Femur (tissue), 1 donor: ENCODE measurements at regions not wholly inside any gene's neighbourhood (a gene's known extent, or its start where the extent isn't known, plus 50 kb on each side); places are given as distances from the start of the nearest gene placed in this dataset.
"Not testable (repeated sequence)": the region's sequence is repeated elsewhere in the genome, so short reads cannot be mapped to it uniquely, and the experiment has no call there.

Experiments
- DNase-seq: peaks from one replicate; pipeline ENCODE4 v3.0.0-alpha.2; 2017

DNA sequence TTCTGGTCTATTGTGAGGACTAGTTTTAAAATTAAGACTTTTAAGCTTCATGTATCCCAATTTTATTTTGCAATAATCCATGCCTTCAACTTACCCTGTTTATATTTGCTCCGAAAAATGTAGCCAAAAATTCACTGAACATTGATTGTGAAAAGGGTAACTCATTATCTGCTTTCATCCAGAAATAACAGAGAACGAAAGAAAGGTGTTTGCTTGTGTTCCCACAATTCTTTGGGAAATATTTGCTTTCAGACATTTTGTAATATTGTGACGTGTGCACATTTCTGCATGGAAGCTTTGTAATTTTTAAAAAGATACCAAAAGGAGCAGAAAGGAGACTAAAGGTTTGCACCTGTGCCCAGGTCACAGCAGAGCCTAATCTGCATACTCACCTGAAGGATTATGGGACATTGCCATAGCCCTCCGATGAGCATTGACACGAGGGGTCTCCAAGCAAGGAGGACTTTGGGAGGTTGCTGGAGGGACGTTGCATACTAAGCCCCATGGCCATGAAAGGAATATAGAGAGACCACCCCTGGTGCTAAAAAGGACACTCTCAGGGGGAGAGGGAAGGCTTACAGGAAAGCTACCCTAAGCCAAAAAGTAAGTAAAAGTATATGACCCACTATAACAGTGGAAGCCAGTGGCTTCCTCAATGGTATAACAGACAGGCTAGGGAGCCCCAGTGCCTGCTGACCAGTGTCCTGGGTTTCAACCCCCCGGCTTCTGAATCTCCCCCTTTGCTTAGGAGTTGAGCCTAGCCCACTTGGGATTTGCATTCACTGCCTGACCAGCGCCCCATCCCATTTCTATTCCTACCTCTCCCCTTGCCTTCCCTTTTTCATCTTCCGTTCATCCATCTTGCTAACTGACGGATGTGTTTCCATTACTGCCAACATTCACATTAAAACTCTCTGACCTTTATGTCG is 148.6 kb upstream of the ZC3H12A start:
- DNase-seq = no peak

DNA sequence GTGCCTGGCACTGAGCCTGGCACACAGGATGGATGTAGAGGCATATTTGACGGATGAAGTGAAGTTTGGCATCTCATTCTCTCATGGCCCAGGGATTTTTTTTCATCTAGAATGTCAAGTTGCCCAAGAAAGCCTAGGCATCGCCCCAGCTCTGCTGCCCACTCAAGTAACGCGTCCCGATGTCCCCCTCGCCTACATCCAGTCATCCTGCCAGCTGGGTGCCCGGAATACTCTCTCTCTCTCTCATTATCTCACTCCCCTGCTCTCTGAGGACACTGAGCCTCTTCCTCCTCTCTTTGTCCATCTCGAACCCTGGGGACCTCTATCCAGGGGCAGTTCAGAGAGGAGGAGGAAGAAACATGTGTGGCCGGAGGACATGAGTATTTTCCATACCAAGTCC is 142.3 kb upstream of the ZC3H12A start:
- DNase-seq = no peak

DNA sequence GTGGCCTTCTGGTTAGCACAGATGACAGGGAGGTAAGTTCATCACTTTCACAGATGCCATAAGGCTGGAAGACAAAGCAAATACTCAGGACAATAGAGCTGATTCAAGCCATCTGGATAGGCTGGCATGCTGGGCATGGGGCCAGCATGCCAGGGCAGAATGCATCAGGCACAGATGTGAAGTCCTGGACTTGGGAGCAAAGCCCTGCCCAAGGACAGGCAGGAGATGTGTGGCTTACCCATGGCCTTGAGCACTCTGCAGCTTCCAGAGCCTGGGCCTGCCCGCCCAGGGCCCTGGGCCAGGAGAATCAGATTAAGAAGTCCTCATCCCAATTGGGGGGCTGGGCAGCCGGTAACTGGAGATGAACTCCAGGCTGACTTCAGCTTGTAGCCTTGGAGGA is 135.7 kb upstream of the ZC3H12A start:
- no peak for DNase-seq

DNA sequence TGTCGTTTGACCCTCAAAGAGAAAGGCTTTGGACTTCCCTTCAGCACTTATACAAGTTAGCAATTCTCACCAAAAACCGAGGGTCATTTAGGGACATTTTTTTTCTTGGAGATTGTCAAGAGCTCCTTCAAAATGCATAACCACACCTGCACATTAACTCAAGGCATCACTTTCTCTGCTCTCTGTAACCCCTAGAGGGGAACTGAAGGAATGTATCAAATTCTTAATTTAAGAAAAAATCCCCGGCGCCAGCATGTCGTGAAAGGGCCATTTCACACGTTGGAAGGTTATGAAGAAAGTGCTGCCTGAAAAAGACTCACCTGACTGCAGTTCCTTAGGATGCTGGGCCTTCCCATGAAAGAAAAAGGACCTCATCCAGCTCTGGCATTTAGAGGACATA is 131.6 kb upstream of the ZC3H12A start:
- DNase-seq = no peak

DNA sequence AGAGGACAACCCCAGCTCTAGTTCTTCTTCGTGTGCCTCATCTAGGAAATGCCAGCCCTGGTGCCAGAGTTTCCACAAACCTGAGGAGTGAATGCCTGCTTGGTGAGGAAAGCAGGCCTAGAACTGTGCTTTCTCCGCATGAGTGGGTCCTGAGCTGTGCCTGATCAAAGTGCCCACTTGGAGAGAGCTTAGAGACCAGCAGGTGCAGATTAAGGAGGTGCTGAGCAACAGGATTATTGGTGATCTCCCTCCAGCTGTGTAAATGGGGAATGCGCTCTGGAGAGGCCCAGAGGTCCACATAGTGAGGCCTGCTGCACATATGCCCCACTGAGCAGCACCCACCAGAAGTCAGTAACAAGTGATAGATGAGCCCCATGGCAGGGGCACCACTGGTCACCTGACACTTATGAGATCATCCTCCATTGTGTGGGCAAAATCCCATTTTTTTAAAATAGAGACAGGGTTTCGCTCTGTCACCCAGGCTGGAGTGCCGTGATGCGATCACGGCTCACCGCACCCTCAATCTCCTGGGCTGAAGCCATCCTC is 127.2 kb upstream of the ZC3H12A start:
- no peak for DNase-seq

DNA sequence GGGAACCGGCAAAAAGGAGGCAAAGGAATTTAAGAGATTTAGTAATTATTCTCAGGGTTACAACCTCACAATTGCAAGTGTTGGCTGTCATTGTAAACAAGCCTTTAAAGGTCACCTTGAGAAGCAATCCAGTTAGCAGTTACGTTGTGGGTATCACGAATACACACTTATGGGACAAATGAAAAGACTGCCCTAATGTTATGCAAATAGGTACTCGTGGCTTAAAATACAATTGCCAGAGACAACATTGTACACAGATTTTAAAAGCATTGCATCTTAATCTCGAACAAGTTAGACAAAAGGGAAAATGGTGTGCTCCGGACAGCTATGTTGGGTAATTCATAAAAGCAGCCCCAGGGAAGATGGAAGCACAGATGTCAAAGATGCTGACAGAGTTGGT is 120.5 kb upstream of the ZC3H12A start:
- DNase-seq = no peak

DNA sequence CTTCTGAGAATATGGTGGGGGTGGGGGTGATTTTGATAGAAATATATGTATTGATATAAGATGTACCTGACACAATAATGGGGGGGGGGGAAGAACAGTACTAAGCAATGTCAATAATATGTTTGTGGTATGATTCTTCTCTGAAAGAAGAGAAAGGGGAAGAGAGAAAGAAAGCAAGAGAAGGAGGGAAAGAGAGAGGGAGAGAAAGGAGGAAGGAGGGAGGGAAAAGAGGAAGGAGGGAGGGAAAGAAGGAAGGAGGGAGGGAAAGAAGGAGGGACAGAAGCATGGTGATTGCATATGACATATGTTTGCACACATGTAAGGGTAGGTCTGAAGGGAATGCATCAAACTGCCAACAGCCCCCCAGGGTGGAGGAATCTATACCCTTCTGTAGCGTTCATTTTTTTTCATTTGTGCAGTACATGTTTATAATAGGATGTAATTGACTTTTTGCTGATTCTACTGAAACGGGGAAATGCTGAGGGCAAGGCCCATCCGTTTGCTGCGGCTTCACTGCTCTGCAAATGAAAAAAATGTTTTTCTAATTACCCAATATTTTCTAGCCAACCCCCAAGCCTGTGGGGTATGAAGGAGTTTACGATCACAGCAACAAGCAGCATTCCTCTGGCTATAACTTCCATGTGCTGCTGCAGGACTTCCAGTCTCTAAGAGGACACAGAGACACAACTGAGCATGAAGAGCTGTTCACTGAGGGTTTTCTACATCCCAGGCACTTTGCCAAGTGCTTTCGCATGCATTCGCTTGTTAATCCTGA is 119.3 kb upstream of the ZC3H12A start:
- DNase-seq = no peak

DNA sequence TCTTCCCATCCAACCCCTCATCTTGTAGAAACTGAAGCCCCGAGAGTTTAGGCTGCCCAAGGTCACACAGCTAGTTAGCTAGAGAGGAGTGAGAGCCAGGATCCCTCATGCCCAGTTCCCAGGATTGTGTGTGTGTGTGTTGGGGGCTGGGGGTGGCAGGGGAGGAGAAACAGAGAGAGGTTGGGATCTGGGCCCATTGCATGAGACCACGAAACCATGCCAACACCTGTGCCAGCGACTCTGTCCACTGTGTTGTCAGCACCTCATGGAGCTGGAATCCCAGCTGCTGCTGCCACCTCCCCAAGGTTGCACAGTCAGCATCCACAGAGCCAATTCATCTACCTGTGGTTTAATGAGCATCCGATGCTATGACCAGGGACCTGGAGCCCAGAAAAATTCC is 115.4 kb upstream of the ZC3H12A start:
- DNase-seq = no peak

DNA sequence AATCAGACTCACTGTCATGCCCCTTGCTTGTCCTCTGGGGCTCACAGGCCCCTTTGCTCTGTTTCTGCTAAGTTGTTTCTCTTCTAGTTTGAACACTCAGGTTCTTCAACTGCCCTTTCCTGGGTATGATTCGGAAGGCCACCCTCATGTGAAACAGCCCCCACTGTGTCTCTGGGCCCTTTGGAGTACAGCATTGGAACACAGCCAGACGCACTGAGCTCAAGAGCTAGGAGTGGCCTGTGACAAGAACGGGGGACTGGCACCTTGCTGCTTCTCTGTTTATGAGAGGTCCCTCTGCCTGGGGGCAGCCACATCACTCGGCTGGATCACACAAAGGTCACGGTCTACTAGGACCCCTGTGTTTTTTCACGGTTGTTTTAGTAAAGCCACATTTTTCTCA is 114.4 kb upstream of the ZC3H12A start:
- DNase-seq = no peak

DNA sequence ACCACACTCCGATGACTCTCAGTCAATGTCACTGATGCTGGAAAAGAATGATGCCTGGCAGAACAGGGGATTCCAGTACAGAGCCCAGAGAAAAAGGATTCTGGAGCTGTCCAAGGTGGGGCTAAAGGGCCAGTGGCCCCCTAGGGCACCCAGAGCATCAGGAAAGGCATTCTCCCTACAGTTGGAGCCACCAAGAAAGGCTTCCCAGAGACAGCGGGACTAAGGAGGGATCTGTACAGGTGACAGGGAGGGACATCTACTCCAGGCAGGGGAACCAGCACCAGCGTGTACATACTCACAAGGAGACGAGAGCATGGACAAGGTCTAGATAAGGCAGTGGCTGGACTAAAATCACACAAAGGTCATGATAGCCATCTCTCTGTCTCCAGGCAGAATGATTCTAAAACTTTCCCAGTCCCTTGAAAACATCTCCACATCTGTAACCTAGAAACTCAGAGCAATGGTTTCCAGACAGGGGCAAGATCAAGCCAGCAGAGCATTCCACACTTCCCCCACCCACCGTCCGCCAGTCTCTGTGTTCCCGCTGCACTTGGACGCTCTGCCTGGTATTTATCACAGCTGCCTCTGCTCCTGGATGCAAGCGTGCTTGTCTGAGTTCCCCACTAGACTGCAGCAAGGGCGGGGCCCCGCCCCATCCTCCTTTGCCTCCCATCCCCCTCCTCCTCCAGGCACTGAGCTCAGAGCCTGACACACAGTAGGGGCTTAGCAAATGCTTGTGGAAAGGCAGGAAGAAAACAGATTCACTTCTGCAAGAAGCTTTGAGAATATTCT is 111.6 kb upstream of the ZC3H12A start:
- peak; percentile 38 for DNase-seq

DNA sequence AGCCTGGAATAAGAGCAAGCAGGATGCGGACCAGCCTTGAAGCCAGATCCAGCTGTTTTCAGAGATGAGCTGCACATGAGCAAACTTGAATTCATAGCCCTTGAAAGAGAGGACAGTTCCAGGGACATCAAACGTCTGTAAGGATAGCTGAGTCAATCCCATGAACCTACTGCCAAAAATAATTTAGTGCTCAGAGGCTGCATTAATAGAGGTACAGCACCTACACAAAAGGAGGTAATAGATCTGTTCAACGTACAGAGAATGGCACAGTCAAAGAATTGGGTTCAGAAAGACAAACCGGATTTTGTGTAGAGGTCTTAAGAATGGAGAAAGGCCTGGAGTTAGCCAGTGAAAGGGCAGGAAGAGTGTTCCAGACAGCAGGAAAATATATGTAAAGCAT is 110.8 kb upstream of the ZC3H12A start:
- DNase-seq = no peak

DNA sequence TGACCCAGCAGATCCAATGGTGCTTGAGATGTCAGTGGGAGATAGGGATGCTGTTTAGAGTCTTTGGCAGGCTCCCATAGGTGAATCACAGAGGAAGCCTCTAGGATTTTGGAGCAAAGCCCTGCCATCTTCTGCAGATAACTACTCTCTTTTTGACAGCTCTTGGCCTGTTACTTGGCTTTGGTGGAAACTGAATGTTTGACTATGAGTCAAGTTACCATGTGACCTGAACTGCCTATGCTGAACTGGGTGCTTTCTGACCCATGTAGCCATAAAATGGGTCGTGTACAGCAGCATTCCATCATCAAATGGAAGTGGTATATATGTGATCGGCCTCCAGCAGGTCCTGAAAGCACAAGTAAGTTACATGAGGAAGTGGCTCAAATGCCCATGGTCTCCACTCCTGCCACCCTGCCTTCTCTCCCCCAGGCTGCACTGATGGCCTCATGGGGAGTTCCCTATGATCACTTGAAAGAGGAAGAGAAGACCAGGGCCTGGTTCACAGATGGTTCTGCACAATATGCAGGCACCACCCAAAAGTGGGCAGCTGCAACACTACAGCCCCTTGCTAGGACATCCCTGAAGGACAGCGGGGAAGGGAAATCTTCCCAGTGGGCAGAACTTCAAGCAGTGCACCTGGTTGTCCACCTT is 105.6 kb upstream of the ZC3H12A start:
- DNase-seq = not testable (repeated sequence)

DNA sequence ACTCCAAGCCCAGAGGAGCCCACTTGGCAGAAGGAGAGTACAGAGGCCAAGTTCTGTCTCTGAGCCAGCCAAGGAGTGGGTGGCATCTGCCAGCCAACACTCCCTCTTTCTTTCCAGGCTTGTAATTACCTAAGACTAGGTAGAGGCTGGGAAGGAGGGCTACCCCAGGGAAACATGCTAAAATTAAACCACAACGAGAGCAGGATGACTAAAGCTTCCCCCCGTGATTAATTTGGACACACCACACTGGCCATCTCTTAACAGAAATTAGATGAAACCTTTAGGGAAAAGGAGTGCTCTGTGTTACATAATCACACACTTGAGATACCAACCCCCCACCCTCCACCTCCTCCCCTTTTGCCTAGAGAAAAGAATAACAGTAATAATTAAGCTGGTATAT is 102.1 kb upstream of the ZC3H12A start:
- no peak for DNase-seq

DNA sequence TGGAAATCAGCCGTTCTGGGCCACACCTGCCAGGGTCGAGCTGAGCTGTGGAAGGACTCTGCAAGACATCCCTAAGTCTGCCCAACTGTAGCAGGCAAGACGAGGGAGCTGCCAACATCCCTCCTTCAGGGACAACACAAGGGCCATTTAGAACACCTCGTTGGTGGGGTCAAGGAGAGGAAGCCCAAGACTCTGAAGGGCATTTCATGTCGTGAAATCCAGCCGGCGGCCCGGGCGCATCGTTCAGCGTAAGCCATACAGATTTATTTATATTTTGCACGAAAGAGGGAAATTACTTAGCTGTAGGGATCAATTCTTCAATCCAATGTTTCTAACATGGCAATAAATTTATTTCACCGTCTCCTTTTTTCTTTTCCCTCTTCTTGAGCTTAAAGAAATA is 101.7 kb upstream of the ZC3H12A start:
- DNase-seq = no peak

DNA sequence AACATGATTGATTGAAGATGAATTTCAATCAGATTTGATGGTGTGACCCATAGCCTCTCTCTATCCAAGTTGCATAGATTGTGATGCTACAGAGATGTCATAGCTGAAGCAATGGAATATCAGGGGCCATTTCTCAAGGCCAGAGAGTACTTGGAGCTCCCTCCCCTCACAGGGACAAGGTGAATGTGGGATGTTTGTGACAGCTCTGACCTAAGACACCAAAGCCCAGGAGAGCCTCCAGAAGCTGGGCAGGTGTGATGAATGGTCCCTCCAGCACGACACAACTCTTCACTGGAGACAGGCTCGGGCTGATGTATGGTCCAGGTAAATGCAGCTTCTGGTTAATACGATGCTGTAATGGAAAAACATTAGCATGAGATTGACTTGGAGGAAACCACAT is 101.0 kb upstream of the ZC3H12A start:
- no peak for DNase-seq

DNA sequence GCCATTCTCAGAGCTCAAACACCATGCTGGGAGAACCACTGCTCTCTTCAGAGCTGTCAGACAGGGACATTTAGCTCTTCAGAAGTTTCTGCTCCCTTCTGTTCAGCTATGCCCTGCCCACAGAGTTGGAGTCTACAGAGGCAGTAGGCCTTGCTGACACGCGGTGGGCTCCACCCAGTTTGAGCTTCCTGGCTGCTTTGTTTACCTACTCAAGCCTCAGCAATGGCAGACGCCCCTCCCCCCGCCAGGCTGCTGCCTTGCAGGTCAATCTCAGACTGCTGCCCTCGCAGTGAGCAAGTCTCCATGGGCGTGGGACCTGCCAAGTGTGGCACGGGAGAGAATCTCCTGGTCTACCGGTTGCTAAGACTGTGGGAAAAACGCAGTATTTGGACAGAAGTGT is 93.8 kb upstream of the ZC3H12A start:
- not testable (repeated sequence) for DNase-seq

DNA sequence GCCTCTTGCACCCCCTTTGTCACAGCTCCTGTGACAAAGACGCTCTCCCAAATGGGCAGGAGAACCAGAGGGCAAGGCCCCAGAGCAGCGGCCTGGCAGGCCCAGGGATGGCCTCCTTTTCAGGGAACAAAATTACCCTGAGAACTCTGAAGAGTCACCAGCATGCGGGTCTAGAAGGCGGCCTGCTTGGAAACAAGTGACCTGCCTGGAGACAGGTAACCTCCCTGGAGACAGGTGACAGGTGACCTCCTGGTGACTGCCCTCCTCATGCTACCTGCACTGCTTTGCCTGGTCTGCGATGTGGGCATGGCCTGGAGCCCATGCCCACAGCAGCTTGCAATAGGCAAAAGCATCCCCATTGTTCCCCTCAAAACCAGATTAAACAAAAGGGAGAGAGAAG is 86.5 kb upstream of the ZC3H12A start:
- DNase-seq = no peak

DNA sequence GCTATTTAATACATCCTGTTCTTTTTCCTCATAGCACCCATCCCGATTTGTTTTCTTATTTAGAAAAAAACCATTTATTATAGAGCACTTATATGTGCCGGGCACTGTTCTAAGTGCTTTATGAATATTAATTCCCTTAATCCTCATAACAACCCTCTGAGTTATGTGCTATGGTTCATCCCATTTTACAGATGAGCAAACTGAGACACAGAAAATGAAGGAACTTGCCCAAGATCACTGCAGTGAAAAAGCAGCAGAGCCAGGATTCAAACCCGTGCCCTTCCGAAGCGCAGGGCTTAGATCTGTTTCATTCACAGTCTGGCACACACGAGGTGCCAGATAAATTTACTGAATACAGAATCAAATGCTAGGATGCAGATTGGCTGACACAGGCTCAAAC is 85.1 kb upstream of the ZC3H12A start:
- DNase-seq = no peak

DNA sequence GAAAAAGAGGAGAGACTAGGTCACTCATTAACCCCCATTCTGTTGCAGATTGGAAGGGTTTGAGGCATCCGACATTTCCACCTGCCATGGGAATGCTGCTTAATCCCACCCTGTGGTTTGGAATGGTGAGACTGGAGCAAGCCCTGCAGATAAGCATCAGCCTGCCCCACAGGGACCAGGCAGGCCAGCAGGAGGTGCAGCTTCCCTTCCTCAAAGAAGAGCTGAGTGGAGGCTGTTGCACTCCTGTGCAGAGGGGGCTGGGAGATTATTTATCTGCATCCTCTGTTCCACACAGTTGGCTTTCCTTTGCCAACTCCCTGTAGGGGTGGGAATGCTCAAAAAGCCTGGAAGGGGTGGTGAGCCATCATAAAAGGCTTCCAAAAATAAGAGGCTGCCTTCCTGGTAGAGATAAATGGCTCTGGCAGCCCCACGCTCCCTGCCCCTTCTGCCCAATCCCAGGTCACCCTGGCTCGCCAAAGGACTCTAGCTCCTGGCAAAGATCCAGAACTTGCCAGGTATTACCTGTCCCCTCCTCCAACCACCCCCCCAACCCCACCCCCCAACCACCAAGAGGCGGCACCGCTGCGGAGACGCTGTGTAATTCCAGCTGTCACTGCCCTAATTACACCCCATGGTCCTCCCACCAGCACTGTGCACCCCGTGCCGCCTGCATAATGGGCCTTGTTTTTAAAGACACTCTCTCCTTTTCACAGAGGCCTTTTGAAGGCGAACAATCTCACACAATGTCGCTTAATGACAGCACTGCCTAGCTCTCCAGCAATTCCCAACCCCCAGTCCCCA is 83.0 kb upstream of the ZC3H12A start:
- DNase-seq = no peak

DNA sequence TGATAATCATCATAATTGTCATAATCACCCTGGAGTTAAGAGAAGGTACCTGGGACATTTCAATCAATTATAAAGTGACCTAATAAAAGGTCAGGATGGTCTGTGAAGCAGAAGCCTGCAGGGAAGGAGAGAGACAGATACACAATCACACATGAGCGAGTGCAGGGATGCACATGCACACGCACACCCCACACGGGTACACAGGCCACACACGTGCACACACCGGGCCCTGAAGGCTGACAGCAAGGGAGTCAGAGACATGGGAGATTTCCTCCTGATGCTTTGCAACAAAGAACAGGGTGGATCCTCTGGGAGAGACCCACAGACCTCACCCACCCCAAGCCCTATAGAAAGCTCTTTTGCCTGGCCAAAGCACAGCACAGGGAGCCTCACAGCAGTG is 82.3 kb upstream of the ZC3H12A start:
- DNase-seq = no peak
